ENCODE measurements at regions not wholly inside any gene's neighbourhood (a gene's known extent, or its start where the extent isn't known, plus 50 kb on each side); places are given as distances from the start of the nearest gene placed in this dataset.

GRCh38 chr4:29521281-29521680 lies 1198.9 kb upstream of the PCDH7 start:
- TF ChIP-seq CTCF (IDR thresholded peaks at IDR 0.05; ENCODE audit: unreplicated experiment) = no peak
- no peaks in the 10 kb centered on the region for H3K36me3 Mint-ChIP-seq
- no peak for DNase-seq (ENCODE audit: low spot score in 2 of 2, unreplicated experiment in 2 of 2)
- H3K9me3 Mint-ChIP-seq = peaks cover 21% of the 10 kb centered on the region
- H3K4me1 Mint-ChIP-seq = no peaks in the 10 kb centered on the region
- H3K27me3 Mint-ChIP-seq (ENCODE audit: low read depth) = peaks cover 3% of the 10 kb centered on the region
- no peak overlapping the region for H3K4me3 Mint-ChIP-seq
- no peak overlapping the region for H3K27ac Mint-ChIP-seq

GRCh38 chr4:29536745-29537144 lies 1183.4 kb upstream of the PCDH7 start:
- no peak for TF ChIP-seq CTCF (IDR thresholded peaks at IDR 0.05; ENCODE audit: unreplicated experiment)
- no peaks in the 10 kb centered on the region for H3K4me1 Mint-ChIP-seq
- H3K27me3 Mint-ChIP-seq (ENCODE audit: low read depth) = no peaks in the 10 kb centered on the region
- peaks cover 4% of the 10 kb centered on the region for H3K9me3 Mint-ChIP-seq
- no peak overlapping the region for H3K4me3 Mint-ChIP-seq
- H3K36me3 Mint-ChIP-seq = no peaks in the 10 kb centered on the region
- DNase-seq (ENCODE audit: low spot score in 2 of 2, unreplicated experiment in 2 of 2) = no peak
- H3K27ac Mint-ChIP-seq = no peak overlapping the region

GRCh38 chr4:29538889-29539646 lies 1181.1 kb upstream of the PCDH7 start:
- TF ChIP-seq CTCF (IDR thresholded peaks at IDR 0.05; ENCODE audit: unreplicated experiment) = no peak
- no peak overlapping the region for H3K4me3 Mint-ChIP-seq
- no peak overlapping the region for H3K27ac Mint-ChIP-seq
- no peak for DNase-seq (ENCODE audit: low spot score in 2 of 2, unreplicated experiment in 2 of 2)
- no peaks in the 10 kb centered on the region for H3K36me3 Mint-ChIP-seq
- no peaks in the 10 kb centered on the region for H3K27me3 Mint-ChIP-seq (ENCODE audit: low read depth)
- no peaks in the 10 kb centered on the region for H3K4me1 Mint-ChIP-seq
- H3K9me3 Mint-ChIP-seq = no peaks in the 10 kb centered on the region

- no peaks in the 10 kb centered on the region for H3K9me3 Mint-ChIP-seq
- DNase-seq (ENCODE audit: low spot score in 2 of 2, unreplicated experiment in 2 of 2) = no peak
- H3K27me3 Mint-ChIP-seq (ENCODE audit: low read depth) = no peaks in the 10 kb centered on the region
- H3K4me3 Mint-ChIP-seq = no peak overlapping the region
- no peak for TF ChIP-seq CTCF (IDR thresholded peaks at IDR 0.05; ENCODE audit: unreplicated experiment)
- no peaks in the 10 kb centered on the region for H3K36me3 Mint-ChIP-seq
- H3K4me1 Mint-ChIP-seq = no peaks in the 10 kb centered on the region
- no peak overlapping the region for H3K27ac Mint-ChIP-seq
Observed at GRCh38 chr4:29540439-29541102, 1179.6 kb upstream of the PCDH7 start.

GRCh38 chr4:29541757-29542156 lies 1178.4 kb upstream of the PCDH7 start:
- no peaks in the 10 kb centered on the region for H3K9me3 Mint-ChIP-seq
- no peak overlapping the region for H3K27ac Mint-ChIP-seq
- no peak for DNase-seq (ENCODE audit: low spot score in 2 of 2, unreplicated experiment in 2 of 2)
- no peak overlapping the region for H3K4me3 Mint-ChIP-seq
- H3K27me3 Mint-ChIP-seq (ENCODE audit: low read depth) = no peaks in the 10 kb centered on the region
- no peaks in the 10 kb centered on the region for H3K36me3 Mint-ChIP-seq
- no peaks in the 10 kb centered on the region for H3K4me1 Mint-ChIP-seq
- no peak for TF ChIP-seq CTCF (IDR thresholded peaks at IDR 0.05; ENCODE audit: unreplicated experiment)

Data from mesothelial cell of epicardium (in vitro differentiated cells).